Mucosa of descending colon (tissue), 3 donors: ENCODE measurements at regions not wholly inside any gene's neighbourhood (a gene's known extent, or its start where the extent isn't known, plus 50 kb on each side); places are given as distances from the start of the nearest gene placed in this dataset.
A peak's percentile ranks its signal among the peaks of the same experiment; 100 is the strongest.
"Not testable (repeated sequence)": the region's sequence is repeated elsewhere in the genome, so short reads cannot be mapped to it uniquely, and the experiment has no call there.

ENCODE experiments used
- ATAC-seq: fragments of 200-7000 bp; cut with Tn5 transposase; one replicate; pipeline ENCODE4 v1.9.1; 2020; ENCODE audit warnings: mild to moderate bottlenecking, moderate library complexity
- DNase-seq, 3 donors: peaks; one replicate each; pipeline ENCODE4 v3.0.0-alpha.2; 2020
- H3K36me3 ChIP-seq: fragments of 200-600 bp; one replicate; pipeline ENCODE4 v1.8.0; 2021; ENCODE audit warnings: low read depth, mild to moderate bottlenecking
- H3K4me1 ChIP-seq: fragments of 200-600 bp; one replicate; pipeline ENCODE4 v1.8.0; 2021; ENCODE audit warnings: low read depth, mild to moderate bottlenecking
- H3K4me3 ChIP-seq: fragments of 200-600 bp; one replicate; pipeline ENCODE4 v1.8.0; 2021; ENCODE audit warnings: mild to moderate bottlenecking
- H3K9me3 ChIP-seq: fragments of 200-600 bp; one replicate; pipeline ENCODE4 v1.8.0; 2021; ENCODE audit warnings: mild to moderate bottlenecking
- intact Hi-C, 2 donors: fragments of 100-400 bp; cut with DNase I in 1 of 2; cut with micrococcal nuclease in 1 of 2; formaldehyde crosslinking; loops; one replicate each; pipeline versions ENCODE4 v1.11.0 to v1.11.1; 2022; cut with DNase I, micrococcal nuclease
- TF ChIP-seq, protein P1 (sequence below): fragments of 200-600 bp; IDR thresholded peaks from one replicate; pipeline ENCODE4 v1.8.0; 2022; ENCODE audit warnings: antibody characterized with exemption, mild to moderate bottlenecking
- donor health status: DM: no; HTN: no; CAD: no; lungs with moderate emphysema.
- donor health status: DM: no; HTN: no; CAD: no.
- donor health status: DM: no; HTN: yes; CAD: no.

- no peaks in the 10 kb centered on the region for H3K36me3 ChIP-seq
- H3K4me1 ChIP-seq = peaks cover 4% of the 10 kb centered on the region
- no peak overlapping the region for H3K4me3 ChIP-seq
- no peak for ATAC-seq
- intact Hi-C loops = loop anchor here in 1 of 2 donors (10.0 kb wide), 2 partner anchors 263 to 483 kb away; no protein-coding TSS in a partner anchor
- H3K9me3 ChIP-seq = no peaks in the 10 kb centered on the region
- TF ChIP-seq, protein P1, sequence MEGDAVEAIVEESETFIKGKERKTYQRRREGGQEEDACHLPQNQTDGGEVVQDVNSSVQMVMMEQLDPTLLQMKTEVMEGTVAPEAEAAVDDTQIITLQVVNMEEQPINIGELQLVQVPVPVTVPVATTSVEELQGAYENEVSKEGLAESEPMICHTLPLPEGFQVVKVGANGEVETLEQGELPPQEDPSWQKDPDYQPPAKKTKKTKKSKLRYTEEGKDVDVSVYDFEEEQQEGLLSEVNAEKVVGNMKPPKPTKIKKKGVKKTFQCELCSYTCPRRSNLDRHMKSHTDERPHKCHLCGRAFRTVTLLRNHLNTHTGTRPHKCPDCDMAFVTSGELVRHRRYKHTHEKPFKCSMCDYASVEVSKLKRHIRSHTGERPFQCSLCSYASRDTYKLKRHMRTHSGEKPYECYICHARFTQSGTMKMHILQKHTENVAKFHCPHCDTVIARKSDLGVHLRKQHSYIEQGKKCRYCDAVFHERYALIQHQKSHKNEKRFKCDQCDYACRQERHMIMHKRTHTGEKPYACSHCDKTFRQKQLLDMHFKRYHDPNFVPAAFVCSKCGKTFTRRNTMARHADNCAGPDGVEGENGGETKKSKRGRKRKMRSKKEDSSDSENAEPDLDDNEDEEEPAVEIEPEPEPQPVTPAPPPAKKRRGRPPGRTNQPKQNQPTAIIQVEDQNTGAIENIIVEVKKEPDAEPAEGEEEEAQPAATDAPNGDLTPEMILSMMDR = no peak
- no peak for DNase-seq
These were observed 123.8 kb upstream of the LPCAT1 start for GRCh38 chr5:1647580-1647979.

DNA sequence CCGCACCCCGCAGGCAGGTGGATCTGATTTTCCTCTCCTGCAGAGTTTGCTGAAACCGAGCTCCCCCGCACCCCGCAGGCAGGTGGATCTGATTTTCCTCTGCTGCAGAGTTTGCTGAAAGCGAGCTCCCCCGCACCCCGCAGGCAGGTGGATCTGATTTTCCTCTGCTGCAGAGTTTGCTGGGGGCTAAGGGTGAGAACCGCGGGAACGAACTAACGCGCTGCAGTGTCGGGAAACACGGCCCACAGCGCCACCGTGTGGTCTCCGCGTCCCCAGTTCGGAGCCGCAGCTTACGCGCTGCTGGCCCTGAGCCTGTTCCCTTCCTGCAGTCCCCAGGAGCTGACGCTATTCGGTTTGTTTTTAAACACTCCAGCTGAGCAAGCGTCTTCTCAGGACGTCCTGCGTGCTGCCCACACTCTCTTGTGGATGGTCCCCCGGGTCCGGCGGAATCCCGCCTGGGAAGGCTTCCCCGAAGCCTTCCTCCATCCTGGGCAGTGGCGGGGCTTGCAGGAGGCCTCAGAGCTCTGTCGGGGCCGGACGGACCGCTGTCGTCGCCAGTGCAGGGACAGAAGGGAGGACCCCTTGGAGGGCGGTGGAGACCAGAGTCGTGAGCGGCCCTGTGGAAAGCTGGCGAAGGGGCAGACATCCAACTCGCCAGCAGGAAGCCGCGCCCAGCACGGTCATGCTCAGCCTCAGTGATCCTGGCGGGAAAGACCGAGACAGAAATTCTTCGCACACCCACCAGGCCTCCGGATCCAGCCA, 121.2 kb upstream of the LPCAT1 start:
- DNase-seq (peak; percentile 80 to 85 (median 85)), ATAC-seq (peak; percentile 94)
- no peak overlapping the region for H3K4me3 ChIP-seq
- H3K36me3 ChIP-seq = no peaks in the 10 kb centered on the region
- intact Hi-C loops = loop anchor here in 1 of 2 donors (10.0 kb wide), 2 partner anchors 260 to 480 kb away; no protein-coding TSS in a partner anchor
- peaks cover 4% of the 10 kb centered on the region for H3K4me1 ChIP-seq
- TF ChIP-seq, protein P1 = peak; percentile 87
- no peaks in the 10 kb centered on the region for H3K9me3 ChIP-seq

DNA sequence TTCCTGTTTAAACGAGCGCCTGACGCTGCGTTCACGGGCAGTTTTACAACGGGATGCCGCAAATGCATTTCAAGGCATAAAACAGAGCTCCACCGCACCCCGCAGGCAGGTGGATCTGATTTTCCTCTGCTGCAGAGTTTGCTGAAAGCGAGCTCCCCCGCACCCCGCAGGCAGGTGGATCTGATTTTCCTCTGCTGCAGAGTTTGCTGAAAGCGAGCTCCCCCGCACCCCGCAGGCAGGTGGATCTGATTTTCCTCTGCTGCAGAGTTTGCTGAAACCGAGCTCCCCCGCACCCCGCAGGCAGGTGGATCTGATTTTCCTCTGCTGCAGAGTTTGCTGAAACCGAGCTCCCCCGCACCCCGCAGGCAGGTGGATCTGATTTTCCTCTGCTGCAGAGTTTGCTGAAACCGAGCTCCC, 120.6 kb upstream of the LPCAT1 start:
- H3K4me3 ChIP-seq, ATAC-seq, H3K9me3 ChIP-seq, H3K4me1 ChIP-seq, H3K36me3 ChIP-seq, DNase-seq: not testable (repeated sequence)
- intact Hi-C loops = loop anchor here in 1 of 2 donors (10.0 kb wide), 2 partner anchors 260 to 480 kb away; no protein-coding TSS in a partner anchor

DNA sequence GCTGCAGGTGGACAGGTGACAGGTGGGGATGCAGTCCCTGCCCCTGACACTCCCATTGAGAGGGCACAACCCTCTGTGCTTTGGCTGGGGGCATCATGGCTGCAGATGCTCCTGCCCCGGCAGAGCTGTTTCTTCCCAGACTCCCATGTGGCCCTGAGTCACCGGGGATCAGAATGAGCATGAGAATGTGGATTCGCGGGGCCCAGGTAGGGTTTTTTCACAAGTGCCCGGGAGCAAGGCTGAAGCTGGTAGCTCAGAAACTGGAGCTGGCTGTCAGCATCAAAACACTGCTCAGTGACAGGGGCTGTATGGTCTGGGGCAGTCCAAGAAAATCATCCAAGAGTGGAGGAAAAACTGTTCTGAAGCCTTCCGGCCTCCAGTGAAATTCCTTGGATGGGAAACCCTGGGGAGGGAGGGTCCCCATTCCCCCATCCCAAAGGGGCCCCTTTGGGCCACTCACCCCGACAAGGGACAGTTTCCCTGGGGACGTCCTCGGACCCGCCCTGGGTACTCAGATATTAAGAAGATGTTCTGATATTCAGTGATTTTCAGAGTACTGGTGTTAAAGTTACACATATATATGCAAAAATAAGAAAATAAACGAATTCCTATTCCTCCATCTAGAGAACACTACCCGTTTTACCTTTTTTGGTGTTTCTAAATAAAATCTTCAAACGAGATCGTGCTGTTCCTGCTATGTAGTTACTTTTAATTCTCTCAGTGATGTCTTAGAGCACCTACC, 120.1 kb upstream of the LPCAT1 start:
- DNase-seq = no peak
- Histone ChIP-seq H3K4me1 (peaks cover 4% of the 10 kb centered on the region), H3K4me3 (no peak overlapping the region), H3K36me3 (no peaks in the 10 kb centered on the region), H3K9me3 (no peaks in the 10 kb centered on the region)
- ATAC-seq = no peak
- intact Hi-C loops = loop anchor here in 1 of 2 donors (10.0 kb wide), 2 partner anchors 259 to 479 kb away; no protein-coding TSS in a partner anchor
- TF ChIP-seq, protein P1 = no peak

- ATAC-seq = no peak
- H3K36me3 ChIP-seq = no peaks in the 10 kb centered on the region
- TF ChIP-seq, protein P1 = no peak
- intact Hi-C loops = loop anchor here in 1 of 2 donors (10.0 kb wide), 2 partner anchors 258 to 478 kb away; no protein-coding TSS in a partner anchor
- peaks cover 4% of the 10 kb centered on the region for H3K4me1 ChIP-seq
- H3K4me3 ChIP-seq = no peak overlapping the region
- no peak for DNase-seq
- H3K9me3 ChIP-seq = no peaks in the 10 kb centered on the region
These were observed 118.9 kb upstream of the LPCAT1 start for GRCh38 chr5:1642621-1643061.
